ENCODE measurements at regions not wholly inside any gene's neighbourhood (a gene's known extent, or its start where the extent isn't known, plus 50 kb on each side); places are given as distances from the start of the nearest gene placed in this dataset.

GRCh38 chr9:88697764-88698432 is 162.9 kb downstream of the NXNL2 start:
- H3K36me3 Mint-ChIP-seq: no peaks in the 10 kb centered on the region
- H3K4me3 Mint-ChIP-seq: no peak overlapping the region
- ATAC-seq (ENCODE audit: low read depth in 2 of 2): no peak
- peaks cover 5% of the 10 kb centered on the region for H3K27me3 Mint-ChIP-seq
- Histone ChIP-seq H3K4me3 (ENCODE audit: low read depth, low read length) (no peak overlapping the region), H3K27ac (ENCODE audit: insufficient read depth, low read length, poor library complexity, severe bottlenecking) (no peak overlapping the region), H3K4me1 (ENCODE audit: control insufficient read depth, insufficient read depth, low read length, poor library complexity, severe bottlenecking) (no peaks in the 10 kb centered on the region), H3K27me3 (ENCODE audit: control insufficient read depth, insufficient read depth, low read length) (no peaks in the 10 kb centered on the region), H3K9me3 (ENCODE audit: control insufficient read depth in 2 of 2, low read length in 2 of 2) (no peaks in the 10 kb centered on the region), H3K36me3 (ENCODE audit: control insufficient read depth, insufficient read depth, low read length) (no peaks in the 10 kb centered on the region)
- no peaks in the 10 kb centered on the region for H3K4me1 Mint-ChIP-seq
- DNase-seq: no peak
- peaks cover 0 to 10% (median 2%) of the 10 kb centered on the region in 7 donors for H3K9me3 Mint-ChIP-seq
- H3K27ac Mint-ChIP-seq: no peak overlapping the region

GRCh38 chr9:88702985-88703384 is 168.0 kb downstream of the NXNL2 start:
- ATAC-seq (ENCODE audit: low read depth in 2 of 2) (no peak), DNase-seq (no peak)
- no peaks in the 10 kb centered on the region for H3K36me3 Mint-ChIP-seq

GRCh38 chr9:88706193-88707113 is 171.5 kb downstream of the NXNL2 start:
- Histone ChIP-seq H3K9me3 (ENCODE audit: control insufficient read depth in 2 of 2, low read length in 2 of 2) (no peaks in the 10 kb centered on the region), H3K4me3 (ENCODE audit: low read depth, low read length) (no peak overlapping the region), H3K27me3 (ENCODE audit: control insufficient read depth, insufficient read depth, low read length) (no peaks in the 10 kb centered on the region), H3K4me1 (ENCODE audit: control insufficient read depth, insufficient read depth, low read length, poor library complexity, severe bottlenecking) (no peaks in the 10 kb centered on the region), H3K36me3 (ENCODE audit: control insufficient read depth, insufficient read depth, low read length) (no peaks in the 10 kb centered on the region), H3K27ac (ENCODE audit: insufficient read depth, low read length, poor library complexity, severe bottlenecking) (no peak overlapping the region)
- Mint-ChIP-seq H3K27ac (no peak overlapping the region), H3K36me3 (no peaks in the 10 kb centered on the region), H3K4me1 (no peaks in the 10 kb centered on the region), H3K9me3 (peaks cover 0 to 4% (median 0%) of the 10 kb centered on the region in 7 donors), H3K4me3 (no peak overlapping the region), H3K27me3 (peaks cover 11% of the 10 kb centered on the region)
- DNase-seq: no peak
- ATAC-seq (ENCODE audit: low read depth in 2 of 2): no peak

More at GRCh38 chr9:88702985-88703384, 168.0 kb downstream of the NXNL2 start:
- no peak overlapping the region for H3K27ac Mint-ChIP-seq
- Histone ChIP-seq H3K9me3 (ENCODE audit: control insufficient read depth in 2 of 2, low read length in 2 of 2) (no peaks in the 10 kb centered on the region), H3K36me3 (ENCODE audit: control insufficient read depth, insufficient read depth, low read length) (no peaks in the 10 kb centered on the region), H3K4me3 (ENCODE audit: low read depth, low read length) (no peak overlapping the region), H3K27ac (ENCODE audit: insufficient read depth, low read length, poor library complexity, severe bottlenecking) (no peak overlapping the region), H3K27me3 (ENCODE audit: control insufficient read depth, insufficient read depth, low read length) (no peaks in the 10 kb centered on the region), H3K4me1 (ENCODE audit: control insufficient read depth, insufficient read depth, low read length, poor library complexity, severe bottlenecking) (no peaks in the 10 kb centered on the region)
- peaks cover 0 to 3% (median 0%) of the 10 kb centered on the region in 7 donors for H3K9me3 Mint-ChIP-seq
- no peaks in the 10 kb centered on the region for H3K4me1 Mint-ChIP-seq
- peaks cover 11% of the 10 kb centered on the region for H3K27me3 Mint-ChIP-seq
- H3K4me3 Mint-ChIP-seq: no peak overlapping the region

GRCh38 chr9:88710449-88710848 is 175.5 kb downstream of the NXNL2 start:
- no peak overlapping the region for H3K4me3 ChIP-seq (ENCODE audit: low read depth, low read length)
- DNase-seq (no peak), ATAC-seq (ENCODE audit: low read depth in 2 of 2) (no peak)
- H3K9me3 ChIP-seq (ENCODE audit: control insufficient read depth in 2 of 2, low read length in 2 of 2): no peaks in the 10 kb centered on the region
- H3K27ac ChIP-seq (ENCODE audit: insufficient read depth, low read length, poor library complexity, severe bottlenecking): no peak overlapping the region
- peaks cover 2% of the 10 kb centered on the region for H3K27me3 ChIP-seq (ENCODE audit: control insufficient read depth, insufficient read depth, low read length)
- no peak overlapping the region for H3K4me3 Mint-ChIP-seq
- peaks cover 11% of the 10 kb centered on the region for H3K27me3 Mint-ChIP-seq
- H3K4me1 Mint-ChIP-seq: no peaks in the 10 kb centered on the region
- no peaks in the 10 kb centered on the region for H3K4me1 ChIP-seq (ENCODE audit: control insufficient read depth, insufficient read depth, low read length, poor library complexity, severe bottlenecking)
- H3K36me3 Mint-ChIP-seq: no peaks in the 10 kb centered on the region
- peaks cover 0 to 4% (median 0%) of the 10 kb centered on the region in 7 donors for H3K9me3 Mint-ChIP-seq
- H3K36me3 ChIP-seq (ENCODE audit: control insufficient read depth, insufficient read depth, low read length): no peaks in the 10 kb centered on the region
- H3K27ac Mint-ChIP-seq: no peak overlapping the region

GRCh38 chr9:88711719-88712118 is 176.7 kb downstream of the NXNL2 start:
- H3K27me3 ChIP-seq (ENCODE audit: control insufficient read depth, insufficient read depth, low read length): peaks cover 2% of the 10 kb centered on the region
- ATAC-seq (ENCODE audit: low read depth in 2 of 2): no peak

GRCh38 chr9:88712484-88712883 is 177.5 kb downstream of the NXNL2 start:
- H3K9me3 Mint-ChIP-seq: peaks cover 0 to 4% (median 0%) of the 10 kb centered on the region in 7 donors
- Histone ChIP-seq H3K9me3 (ENCODE audit: control insufficient read depth in 2 of 2, low read length in 2 of 2) (no peaks in the 10 kb centered on the region), H3K27me3 (ENCODE audit: control insufficient read depth, insufficient read depth, low read length) (peaks cover 2% of the 10 kb centered on the region), H3K36me3 (ENCODE audit: control insufficient read depth, insufficient read depth, low read length) (no peaks in the 10 kb centered on the region), H3K27ac (ENCODE audit: insufficient read depth, low read length, poor library complexity, severe bottlenecking) (no peak overlapping the region), H3K4me1 (ENCODE audit: control insufficient read depth, insufficient read depth, low read length, poor library complexity, severe bottlenecking) (no peaks in the 10 kb centered on the region), H3K4me3 (ENCODE audit: low read depth, low read length) (no peak overlapping the region)
- peaks cover 10% of the 10 kb centered on the region for H3K27me3 Mint-ChIP-seq
- no peaks in the 10 kb centered on the region for H3K36me3 Mint-ChIP-seq
- no peak overlapping the region for H3K4me3 Mint-ChIP-seq
- DNase-seq: no peak
- ATAC-seq (ENCODE audit: low read depth in 2 of 2): no peak
- H3K27ac Mint-ChIP-seq: no peak overlapping the region
- H3K4me1 Mint-ChIP-seq: no peaks in the 10 kb centered on the region

More at GRCh38 chr9:88711719-88712118, 176.7 kb downstream of the NXNL2 start:
- Mint-ChIP-seq H3K27ac (no peak overlapping the region), H3K9me3 (peaks cover 0 to 4% (median 0%) of the 10 kb centered on the region in 7 donors), H3K4me3 (no peak overlapping the region), H3K27me3 (peaks cover 11% of the 10 kb centered on the region), H3K36me3 (no peaks in the 10 kb centered on the region), H3K4me1 (no peaks in the 10 kb centered on the region)
- Histone ChIP-seq H3K36me3 (ENCODE audit: control insufficient read depth, insufficient read depth, low read length) (no peaks in the 10 kb centered on the region), H3K4me1 (ENCODE audit: control insufficient read depth, insufficient read depth, low read length, poor library complexity, severe bottlenecking) (no peaks in the 10 kb centered on the region), H3K9me3 (ENCODE audit: control insufficient read depth in 2 of 2, low read length in 2 of 2) (no peaks in the 10 kb centered on the region), H3K4me3 (ENCODE audit: low read depth, low read length) (no peak overlapping the region), H3K27ac (ENCODE audit: insufficient read depth, low read length, poor library complexity, severe bottlenecking) (no peak overlapping the region)
- no peak for DNase-seq

GRCh38 chr9:88713010-88713409 is 178.0 kb downstream of the NXNL2 start:
- ATAC-seq (ENCODE audit: low read depth in 2 of 2) (no peak), DNase-seq (no peak)
- Histone ChIP-seq H3K27ac (ENCODE audit: insufficient read depth, low read length, poor library complexity, severe bottlenecking) (no peak overlapping the region), H3K36me3 (ENCODE audit: control insufficient read depth, insufficient read depth, low read length) (no peaks in the 10 kb centered on the region), H3K4me3 (ENCODE audit: low read depth, low read length) (no peak overlapping the region), H3K27me3 (ENCODE audit: control insufficient read depth, insufficient read depth, low read length) (peaks cover 2% of the 10 kb centered on the region), H3K9me3 (ENCODE audit: control insufficient read depth in 2 of 2, low read length in 2 of 2) (no peaks in the 10 kb centered on the region), H3K4me1 (ENCODE audit: control insufficient read depth, insufficient read depth, low read length, poor library complexity, severe bottlenecking) (no peaks in the 10 kb centered on the region)
- Mint-ChIP-seq H3K36me3 (no peaks in the 10 kb centered on the region), H3K4me3 (no peak overlapping the region), H3K4me1 (no peaks in the 10 kb centered on the region), H3K9me3 (peaks cover 0 to 4% (median 0%) of the 10 kb centered on the region in 7 donors), H3K27ac (no peak overlapping the region), H3K27me3 (peaks cover 5% of the 10 kb centered on the region)

Data from CD4-positive, CD25-positive, alpha-beta regulatory T cell (primary cell).